ENCODE measurements at regions not wholly inside any gene's neighbourhood (a gene's known extent, or its start where the extent isn't known, plus 50 kb on each side); places are given as distances from the start of the nearest gene placed in this dataset.

DNA sequence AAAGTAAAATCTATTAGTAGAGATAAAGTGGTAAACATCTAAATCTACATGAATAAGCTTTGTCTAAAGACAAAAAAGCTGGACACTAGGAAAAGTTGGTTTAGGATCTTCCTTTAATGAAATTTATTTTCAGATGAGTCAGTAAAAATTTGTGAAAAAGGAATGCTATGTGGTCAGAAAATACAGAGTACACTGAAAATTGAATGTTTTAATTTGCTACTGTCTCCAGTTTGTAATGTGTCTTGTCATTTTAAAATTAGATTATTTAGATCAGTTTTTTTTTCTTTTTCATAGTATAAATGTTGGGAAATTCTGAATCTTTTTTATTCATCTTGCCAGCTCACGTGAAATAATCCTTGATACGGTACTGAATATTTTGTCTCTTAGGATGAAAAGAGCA is 56.9 kb downstream of the SLITRK6 start:
- Histone ChIP-seq H3K9me2 (replicated peaks; ENCODE audit: low read length) (no peaks in the 10 kb centered on the region), H2AFZ (ENCODE audit: low read length) (no peak overlapping the region), H3K4me1 (ENCODE audit: insufficient read depth, low read length) (peaks cover 17% of the 10 kb centered on the region), H3K4me3 (ENCODE audit: low read length) (no peak overlapping the region), H3K4me2 (ENCODE audit: low read length) (no peak overlapping the region), H3F3A (ENCODE audit: low read length, unreplicated experiment) (no peaks in the 10 kb centered on the region), H3K36me3 (ENCODE audit: low read depth, low read length) (no peaks in the 10 kb centered on the region), H3K9me3 (ENCODE audit: low read length) (no peaks in the 10 kb centered on the region), H4K20me1 (ENCODE audit: low read length) (no peaks in the 10 kb centered on the region), H3K27ac (ENCODE audit: low read length) (no peak overlapping the region), H3K79me2 (ENCODE audit: low read length) (no peaks in the 10 kb centered on the region), H3K9ac (ENCODE audit: low read length) (no peak overlapping the region), H3K27me3 (ENCODE audit: low read length) (no peaks in the 10 kb centered on the region)
- BruUV-seq (replicated peaks), result no TSS peak
- ATAC-seq, result no peak
- DNase-seq, result no peak
- intact Hi-C loops (cut with micrococcal nuclease), result no loop called here
- ChIA-PET CTCF (no interaction called here), POLR2A (ENCODE audit: unreplicated experiment) (no interaction called here)
- TF ChIP-seq CTCF (conservative IDR thresholded peaks at IDR 0.05; ENCODE audit: low read depth, low read length) (no peak), EZH2 (IDR thresholded peaks at IDR 0.05; ENCODE audit: low read length, unreplicated experiment) (no peak), EZH2phosphoT487 (IDR thresholded peaks at IDR 0.05; ENCODE audit: borderline replicate concordance, low read length) (no peak)

DNA sequence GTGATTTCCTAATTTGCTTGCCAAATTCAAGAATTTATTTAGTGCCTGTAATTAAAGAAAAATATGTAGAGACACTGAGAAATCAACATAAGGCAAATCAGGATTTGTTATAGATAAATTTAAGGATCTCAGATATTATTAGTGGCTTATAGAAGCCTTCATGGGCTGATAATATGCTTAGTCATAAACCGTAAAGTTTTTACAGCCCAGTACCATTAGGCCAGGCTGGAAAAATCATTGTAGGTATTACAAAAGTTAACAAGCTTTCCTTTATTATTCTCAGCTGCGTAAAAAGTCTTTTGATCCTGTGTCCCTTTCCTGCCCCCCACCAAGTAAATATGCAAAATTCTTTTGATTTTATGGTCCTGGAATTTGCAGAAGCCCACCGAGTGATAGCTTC is 58.2 kb downstream of the SLITRK6 start:
- DNase-seq (peak; percentile 70), ATAC-seq (peak; percentile 79)
- peak overlapping the region; percentile 33 for H3K27ac ChIP-seq (ENCODE audit: low read length)
- no peaks in the 10 kb centered on the region for H3K79me2 ChIP-seq (ENCODE audit: low read length)
- no peaks in the 10 kb centered on the region for H3K36me3 ChIP-seq (ENCODE audit: low read depth, low read length)
- H3K4me1 ChIP-seq (ENCODE audit: insufficient read depth, low read length), result peaks cover 17% of the 10 kb centered on the region
- POLR2A ChIA-PET (ENCODE audit: unreplicated experiment), result no interaction called here
- H3K4me2 ChIP-seq (ENCODE audit: low read length), result peak overlapping the region; percentile 37
- H4K20me1 ChIP-seq (ENCODE audit: low read length), result no peaks in the 10 kb centered on the region
- no TSS peak for BruUV-seq (replicated peaks)
- H3K9me3 ChIP-seq (ENCODE audit: low read length), result no peaks in the 10 kb centered on the region
- no peak overlapping the region for H2AFZ ChIP-seq (ENCODE audit: low read length)
- H3K9me2 ChIP-seq (replicated peaks; ENCODE audit: low read length), result no peaks in the 10 kb centered on the region
- TF ChIP-seq CTCF (conservative IDR thresholded peaks at IDR 0.05; ENCODE audit: low read depth, low read length) (no peak), EZH2phosphoT487 (IDR thresholded peaks at IDR 0.05; ENCODE audit: borderline replicate concordance, low read length) (no peak), EZH2 (IDR thresholded peaks at IDR 0.05; ENCODE audit: low read length, unreplicated experiment) (no peak)
- H3F3A ChIP-seq (ENCODE audit: low read length, unreplicated experiment), result no peaks in the 10 kb centered on the region
- H3K27me3 ChIP-seq (ENCODE audit: low read length), result no peaks in the 10 kb centered on the region
- intact Hi-C loops (cut with micrococcal nuclease), result no loop called here
- no peak overlapping the region for H3K9ac ChIP-seq (ENCODE audit: low read length)
- no peak overlapping the region for H3K4me3 ChIP-seq (ENCODE audit: low read length)
- CTCF ChIA-PET, result no interaction called here

DNA sequence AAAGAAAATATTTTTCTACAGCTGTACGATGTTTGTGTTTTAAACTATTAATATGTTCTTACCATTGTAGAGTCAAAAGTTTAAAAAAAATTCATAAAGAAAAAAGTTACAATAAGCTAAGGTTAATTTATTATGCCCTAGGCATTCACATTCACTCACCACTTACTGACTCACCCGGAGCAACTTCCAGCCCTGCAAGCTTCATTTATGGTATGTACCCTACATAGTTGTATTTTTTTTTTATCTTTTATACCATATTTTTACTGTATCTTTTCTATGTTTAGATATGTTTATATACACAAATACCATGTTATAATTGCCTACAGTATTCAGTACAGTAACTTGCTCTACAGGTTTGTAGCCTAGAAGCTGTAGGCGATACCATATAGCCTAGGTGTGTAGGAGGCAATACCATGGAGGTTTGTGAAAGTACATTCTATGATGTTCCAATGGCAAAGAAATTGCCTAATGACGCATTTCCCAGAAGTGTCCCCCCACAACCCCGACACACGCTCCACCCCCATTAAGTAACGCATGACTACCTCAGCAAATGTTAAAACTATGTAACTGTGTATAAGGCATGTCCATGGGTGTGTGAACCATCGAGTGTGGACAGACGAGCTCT is 60.4 kb downstream of the SLITRK6 start:
- TF ChIP-seq EZH2 (IDR thresholded peaks at IDR 0.05; ENCODE audit: low read length, unreplicated experiment) (no peak), CTCF (conservative IDR thresholded peaks at IDR 0.05; ENCODE audit: low read depth, low read length) (no peak), EZH2phosphoT487 (IDR thresholded peaks at IDR 0.05; ENCODE audit: borderline replicate concordance, low read length) (no peak)
- Histone ChIP-seq H3F3A (ENCODE audit: low read length, unreplicated experiment) (no peaks in the 10 kb centered on the region), H3K79me2 (ENCODE audit: low read length) (no peaks in the 10 kb centered on the region), H3K9ac (ENCODE audit: low read length) (no peak overlapping the region), H3K4me3 (ENCODE audit: low read length) (no peak overlapping the region), H3K4me1 (ENCODE audit: insufficient read depth, low read length) (peaks cover 17% of the 10 kb centered on the region), H2AFZ (ENCODE audit: low read length) (no peak overlapping the region), H3K27me3 (ENCODE audit: low read length) (no peaks in the 10 kb centered on the region), H3K27ac (ENCODE audit: low read length) (no peak overlapping the region), H3K4me2 (ENCODE audit: low read length) (no peak overlapping the region), H3K9me2 (replicated peaks; ENCODE audit: low read length) (no peaks in the 10 kb centered on the region), H3K36me3 (ENCODE audit: low read depth, low read length) (no peaks in the 10 kb centered on the region), H3K9me3 (ENCODE audit: low read length) (no peaks in the 10 kb centered on the region), H4K20me1 (ENCODE audit: low read length) (no peaks in the 10 kb centered on the region)
- ATAC-seq (peak; percentile 74), DNase-seq (peak; percentile 48)
- ChIA-PET POLR2A (ENCODE audit: unreplicated experiment) (no interaction called here), CTCF (interaction anchor here (0.5 kb wide), 1 partner anchor 1649 kb away, joined by 4 read pairs; no protein-coding TSS in a partner anchor)
- BruUV-seq (replicated peaks), result no TSS peak
- intact Hi-C loops (cut with micrococcal nuclease), result no loop called here
